ENCODE measurements at regions not wholly inside any gene's neighbourhood (a gene's known extent, or its start where the extent isn't known, plus 50 kb on each side); places are given as distances from the start of the nearest gene placed in this dataset.

GRCh38 chr2:153373510-153374279 lies 104.9 kb downstream of the RPRM start:
- H3K27ac ChIP-seq, result no peak overlapping the region
- TF ChIP-seq CTCF (IDR thresholded peaks at IDR 0.05) (no peak), ZFX (IDR thresholded peaks at IDR 0.05; ENCODE audit: borderline replicate concordance) (no peak)

- H3K27ac ChIP-seq, result no peak overlapping the region
- TF ChIP-seq ZFX (IDR thresholded peaks at IDR 0.05; ENCODE audit: borderline replicate concordance), result no peak
Observed at GRCh38 chr2:153360239-153360638, 118.3 kb downstream of the RPRM start.

DNA sequence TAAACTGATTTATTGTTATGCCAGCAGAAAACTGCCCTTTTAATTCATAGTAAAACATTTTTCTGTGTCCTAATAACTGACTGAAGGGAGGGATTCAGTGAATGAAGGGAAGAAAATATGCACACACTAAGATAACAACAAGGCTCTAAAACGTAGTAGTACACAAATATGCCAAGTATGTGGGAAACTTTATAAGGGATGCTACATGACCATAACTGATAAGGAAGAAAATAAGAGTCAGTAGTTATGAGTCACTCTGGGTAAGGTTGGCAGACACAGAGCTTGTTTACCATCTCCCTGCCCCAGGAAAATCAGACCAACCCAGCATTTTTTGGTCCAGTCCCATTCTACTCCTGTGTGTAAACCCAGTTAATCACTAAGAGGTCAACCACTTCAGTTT lies 124.2 kb downstream of the RPRM start:
- TF ChIP-seq CTCF (IDR thresholded peaks at IDR 0.05) (no peak), ZFX (IDR thresholded peaks at IDR 0.05; ENCODE audit: borderline replicate concordance) (no peak)
- no peak overlapping the region for H3K27ac ChIP-seq

- no peak for TF ChIP-seq ZFX (IDR thresholded peaks at IDR 0.05; ENCODE audit: borderline replicate concordance)
- TF ChIP-seq CTCF (IDR thresholded peaks at IDR 0.05), result no peak
- H3K27ac ChIP-seq, result no peak overlapping the region
Observed at GRCh38 chr2:153349603-153350002, 129.0 kb downstream of the RPRM start.

GRCh38 chr2:153347818-153348495 lies 130.6 kb downstream of the RPRM start:
- TF ChIP-seq CTCF (IDR thresholded peaks at IDR 0.05) (no peak), ZFX (IDR thresholded peaks at IDR 0.05; ENCODE audit: borderline replicate concordance) (no peak)
- no peak overlapping the region for H3K27ac ChIP-seq

DNA sequence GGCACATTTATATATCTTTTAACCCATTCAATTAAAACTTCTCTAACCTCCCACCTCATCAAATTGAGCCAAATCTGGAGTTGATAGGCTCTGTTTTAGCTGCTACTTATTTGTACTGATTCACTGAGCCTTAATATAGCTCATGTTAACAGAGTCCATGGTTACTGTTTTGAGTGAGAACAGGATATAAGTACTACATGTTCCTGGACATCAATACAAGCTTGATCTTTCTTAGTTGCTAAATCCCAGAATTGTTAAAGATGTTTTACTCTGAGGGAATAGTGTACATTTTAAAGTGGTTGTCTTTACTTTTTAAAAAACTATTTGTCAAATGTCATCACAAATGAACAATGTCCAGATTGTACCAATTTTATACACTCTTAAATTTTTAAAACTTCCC lies 157.7 kb downstream of the RPRM start:
- no peak overlapping the region for H3K27ac ChIP-seq
- no peak for TF ChIP-seq ZFX (IDR thresholded peaks at IDR 0.05; ENCODE audit: borderline replicate concordance)

GRCh38 chr2:153311432-153311831 lies 167.1 kb downstream of the RPRM start:
- no peak overlapping the region for H3K27ac ChIP-seq
- no peak for TF ChIP-seq ZFX (IDR thresholded peaks at IDR 0.05; ENCODE audit: borderline replicate concordance)
- no peak for TF ChIP-seq CTCF (IDR thresholded peaks at IDR 0.05)

DNA sequence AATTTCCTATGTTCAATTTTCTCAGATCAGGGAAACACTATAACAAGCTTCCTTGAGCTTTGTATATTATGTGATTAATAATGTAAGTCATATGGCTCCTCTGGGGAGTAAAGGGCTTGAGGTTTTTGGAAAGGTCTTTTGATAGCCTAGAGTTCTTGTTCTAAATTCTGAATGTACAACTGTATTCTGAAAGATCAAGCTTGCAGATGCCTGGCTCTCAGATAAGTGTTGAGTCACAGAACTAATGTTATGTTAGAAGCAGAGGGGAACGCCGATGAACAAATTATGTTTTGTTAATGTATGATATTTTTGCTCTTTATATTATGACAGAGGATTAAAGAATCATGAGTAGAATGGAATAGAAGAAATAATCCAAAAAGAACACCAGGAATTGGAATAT lies 170.1 kb downstream of the RPRM start:
- H3K27ac ChIP-seq, result no peak overlapping the region
- TF ChIP-seq ZFX (IDR thresholded peaks at IDR 0.05; ENCODE audit: borderline replicate concordance) (no peak), CTCF (IDR thresholded peaks at IDR 0.05) (no peak)

Data from 22Rv1 (cell line).